Kidney epithelial cell (primary cell): ENCODE measurements at regions not wholly inside any gene's neighbourhood (a gene's known extent, or its start where the extent isn't known, plus 50 kb on each side); places are given as distances from the start of the nearest gene placed in this dataset.

Experiments
- DNase-seq: peaks from one replicate; pipeline ENCODE4 v3.0.0-alpha.2; 2010; ENCODE audit warnings: low read depth
- H3K27me3 ChIP-seq: 2 replicates; pipeline ENCODE4 v1.6.0; 2011; ENCODE audit warnings: low read length; ENCODE audit not compliant: control insufficient read depth, insufficient read depth
- H3K36me3 ChIP-seq: 2 replicates; pipeline ENCODE4 v1.5.1; 2011; ENCODE audit warnings: low read length; ENCODE audit not compliant: control insufficient read depth, insufficient read depth
- H3K4me3 ChIP-seq: 2 replicates; pipeline ENCODE4 v1.5.1; 2011; ENCODE audit warnings: low read depth, mild to moderate bottlenecking, control low read depth, low read length
- TF ChIP-seq, protein P1 (sequence below): IDR thresholded peaks from 2 replicates; pipeline ENCODE4 v1.5.1; 2011; ENCODE audit warnings: mild to moderate bottlenecking, moderate library complexity, low read length, control low read depth, inconsistent platforms; ENCODE audit not compliant: insufficient read depth, poor library complexity, severe bottlenecking

DNA sequence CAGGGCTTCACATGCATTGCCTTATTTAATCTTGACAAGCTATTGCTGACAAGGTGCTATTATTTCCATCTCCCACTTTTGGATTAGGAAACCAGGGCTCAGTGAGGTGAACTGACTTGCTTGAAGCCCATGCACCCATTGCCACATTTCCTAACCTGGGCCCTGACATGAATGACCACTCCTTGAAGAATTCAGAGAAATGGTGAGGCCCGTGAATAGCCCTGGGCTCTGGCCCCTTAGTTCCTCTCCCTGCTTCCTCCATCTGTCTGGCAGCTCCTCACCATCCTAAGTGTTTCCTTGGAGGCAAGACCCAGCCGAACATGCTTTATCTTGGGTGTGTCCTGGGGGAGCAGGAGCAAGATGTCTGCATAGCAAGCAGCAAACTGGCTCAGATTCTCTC, 56.1 kb upstream of the NECTIN1 start:
- Histone ChIP-seq H3K27me3 (peaks cover 2% of the 10 kb centered on the region), H3K36me3 (no peaks in the 10 kb centered on the region), H3K4me3 (no peak overlapping the region)
- DNase-seq = no peak
- TF ChIP-seq, protein P1, sequence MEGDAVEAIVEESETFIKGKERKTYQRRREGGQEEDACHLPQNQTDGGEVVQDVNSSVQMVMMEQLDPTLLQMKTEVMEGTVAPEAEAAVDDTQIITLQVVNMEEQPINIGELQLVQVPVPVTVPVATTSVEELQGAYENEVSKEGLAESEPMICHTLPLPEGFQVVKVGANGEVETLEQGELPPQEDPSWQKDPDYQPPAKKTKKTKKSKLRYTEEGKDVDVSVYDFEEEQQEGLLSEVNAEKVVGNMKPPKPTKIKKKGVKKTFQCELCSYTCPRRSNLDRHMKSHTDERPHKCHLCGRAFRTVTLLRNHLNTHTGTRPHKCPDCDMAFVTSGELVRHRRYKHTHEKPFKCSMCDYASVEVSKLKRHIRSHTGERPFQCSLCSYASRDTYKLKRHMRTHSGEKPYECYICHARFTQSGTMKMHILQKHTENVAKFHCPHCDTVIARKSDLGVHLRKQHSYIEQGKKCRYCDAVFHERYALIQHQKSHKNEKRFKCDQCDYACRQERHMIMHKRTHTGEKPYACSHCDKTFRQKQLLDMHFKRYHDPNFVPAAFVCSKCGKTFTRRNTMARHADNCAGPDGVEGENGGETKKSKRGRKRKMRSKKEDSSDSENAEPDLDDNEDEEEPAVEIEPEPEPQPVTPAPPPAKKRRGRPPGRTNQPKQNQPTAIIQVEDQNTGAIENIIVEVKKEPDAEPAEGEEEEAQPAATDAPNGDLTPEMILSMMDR = no peak

DNA sequence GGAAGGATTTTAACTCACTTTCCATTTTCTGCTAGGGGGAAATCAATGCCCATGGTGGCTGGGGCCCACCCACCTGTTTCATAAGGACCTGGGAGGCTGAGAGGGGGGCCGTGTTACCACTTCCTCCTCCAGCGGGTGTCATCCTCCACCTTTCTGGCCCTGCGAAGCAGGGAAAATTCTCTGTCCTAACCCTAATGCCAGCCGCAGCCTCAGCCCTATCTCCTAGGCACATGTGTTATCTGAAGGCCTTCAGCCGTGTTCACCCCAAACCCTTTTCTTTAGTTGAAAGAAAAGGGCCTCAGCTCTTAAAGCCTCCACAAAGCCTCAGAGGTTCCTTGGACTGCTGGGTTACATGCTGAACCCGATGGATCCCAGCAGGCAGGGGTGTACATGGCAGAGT, 55.4 kb upstream of the NECTIN1 start:
- Histone ChIP-seq H3K27me3 (peaks cover 7% of the 10 kb centered on the region), H3K36me3 (no peaks in the 10 kb centered on the region), H3K4me3 (no peak overlapping the region)
- TF ChIP-seq, protein P1 = no peak
- no peak for DNase-seq

DNA sequence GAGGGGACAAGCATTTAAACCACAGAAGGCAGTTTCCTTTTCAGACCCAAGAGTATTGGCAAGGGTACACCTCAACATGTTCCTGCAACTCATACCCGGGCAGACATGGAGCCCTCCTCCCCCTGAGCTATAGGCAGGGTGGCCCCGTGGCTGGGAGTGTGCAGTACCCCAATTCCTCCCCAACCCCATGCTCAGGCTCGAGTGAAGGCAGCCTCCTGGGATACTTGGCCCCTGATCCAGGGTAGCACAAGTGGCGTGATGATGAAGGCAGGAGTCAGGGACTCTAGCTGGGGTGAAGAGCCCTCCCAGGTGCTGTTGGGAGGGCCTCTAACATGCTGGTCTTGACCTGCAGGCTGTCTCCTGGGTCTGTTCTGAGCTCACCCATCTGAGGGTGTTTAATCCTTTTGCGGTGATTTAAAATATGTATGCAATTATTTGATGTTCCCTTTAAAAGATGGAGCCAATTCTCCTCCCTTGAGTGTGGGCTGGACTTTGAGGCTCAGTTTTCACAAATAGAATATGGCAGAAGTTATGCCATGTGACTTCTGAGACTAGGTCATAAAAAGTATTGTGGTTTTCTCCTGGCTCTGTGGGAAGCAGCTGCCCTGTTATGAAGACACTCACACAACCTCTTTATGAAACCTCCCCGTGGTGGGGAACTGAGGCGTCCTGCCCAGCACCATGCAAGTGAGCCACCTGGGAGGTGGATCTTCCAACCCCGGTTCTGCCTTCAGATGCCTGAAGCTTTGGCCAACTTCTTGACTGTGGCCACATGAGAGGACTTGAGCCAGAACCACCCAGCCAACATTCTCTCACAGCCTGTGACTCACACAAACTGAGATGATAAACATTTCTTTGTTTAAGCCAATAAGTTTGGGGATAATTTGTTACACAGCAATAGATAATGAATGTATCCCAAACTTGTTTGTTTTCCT, 54.7 kb upstream of the NECTIN1 start:
- TF ChIP-seq, protein P1 = no peak
- H3K27me3 ChIP-seq = peaks cover 11% of the 10 kb centered on the region

DNA sequence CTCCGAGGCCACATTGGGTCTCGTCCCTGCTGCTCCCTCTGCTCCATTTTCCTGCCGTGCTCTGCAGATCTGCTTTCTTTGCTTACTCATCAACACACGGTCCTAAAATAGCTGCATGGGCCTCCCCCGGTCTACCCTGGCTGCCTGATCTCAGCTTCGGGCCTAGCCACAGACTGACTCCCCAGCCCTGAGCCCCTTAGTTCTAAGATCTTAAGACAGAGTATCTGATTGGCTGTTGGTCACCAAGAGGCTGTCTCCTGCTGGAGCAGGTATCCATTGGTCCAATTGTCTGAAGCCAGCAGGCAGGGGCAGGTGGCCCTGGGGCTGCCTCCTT, 53.7 kb upstream of the NECTIN1 start:
- Histone ChIP-seq H3K27me3 (peaks cover 11% of the 10 kb centered on the region), H3K36me3 (no peaks in the 10 kb centered on the region), H3K4me3 (no peak overlapping the region)
- TF ChIP-seq, protein P1 = no peak
- DNase-seq = no peak

More for the DNA sequence above, 54.7 kb upstream of the NECTIN1 start:
- no peak for DNase-seq
- H3K36me3 ChIP-seq = no peaks in the 10 kb centered on the region
- no peak overlapping the region for H3K4me3 ChIP-seq

DNA sequence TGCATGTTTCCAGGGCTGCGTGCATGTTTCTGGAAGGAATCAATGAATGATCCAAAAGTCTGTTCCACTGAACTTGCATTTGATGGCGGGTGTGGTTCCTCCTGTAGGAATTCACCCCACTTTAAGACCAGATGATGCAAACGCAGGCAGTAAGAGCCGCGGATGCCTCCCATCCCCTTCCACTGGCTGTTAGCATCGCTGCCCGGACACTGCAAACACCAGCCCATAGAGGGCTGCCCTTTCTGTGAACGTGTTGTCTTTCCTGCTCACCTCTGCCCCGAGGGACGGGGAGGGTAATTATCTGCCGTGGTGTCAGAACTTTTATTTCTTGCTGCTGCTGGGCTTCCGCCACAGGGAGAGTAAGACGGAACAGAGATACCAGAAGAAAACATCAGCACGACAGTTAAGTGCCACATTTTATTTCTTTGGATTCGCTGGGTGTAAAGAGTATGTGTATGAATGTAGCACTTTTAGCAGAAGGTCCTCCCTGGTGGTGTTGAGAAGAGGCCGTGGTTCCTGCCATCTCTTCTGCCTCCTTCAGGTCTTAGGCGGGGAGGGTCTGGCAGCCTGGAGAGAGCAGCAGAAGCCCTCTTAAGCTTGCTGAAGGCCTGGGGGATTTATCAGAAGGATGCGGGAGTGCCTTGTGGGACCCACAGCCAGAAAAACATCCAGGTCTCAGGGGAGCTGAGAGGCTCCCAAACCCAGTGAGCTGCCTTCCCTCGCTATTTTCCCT, 53.2 kb upstream of the NECTIN1 start:
- H3K36me3 ChIP-seq = no peaks in the 10 kb centered on the region
- H3K4me3 ChIP-seq = no peak overlapping the region
- H3K27me3 ChIP-seq = peaks cover 11% of the 10 kb centered on the region
- no peak for DNase-seq
- TF ChIP-seq, protein P1 = no peak
